ENCODE measurements at regions not wholly inside any gene's neighbourhood (a gene's known extent, or its start where the extent isn't known, plus 50 kb on each side); places are given as distances from the start of the nearest gene placed in this dataset.
"Not testable (repeated sequence)": the region's sequence is repeated elsewhere in the genome, so short reads cannot be mapped to it uniquely, and the experiment has no call there.

DNA sequence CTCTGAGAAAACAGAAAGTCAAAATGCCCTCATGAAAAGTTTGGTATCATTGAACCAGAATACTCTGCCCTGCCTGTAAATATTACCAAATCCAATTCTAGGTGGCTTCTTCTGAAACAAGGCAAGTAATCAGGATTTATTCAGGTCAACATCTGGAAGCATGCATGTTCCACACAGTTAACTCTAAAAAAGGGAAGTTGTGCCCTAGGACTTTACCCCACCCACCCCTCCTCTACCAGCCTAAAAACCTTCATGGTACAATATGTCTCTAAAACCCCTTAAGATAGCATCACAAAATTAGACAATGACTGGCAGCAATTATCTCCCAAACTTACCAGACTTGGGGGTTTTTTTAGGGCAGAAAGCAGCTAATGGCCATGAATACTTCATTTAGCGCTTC is 414.8 kb upstream of the SLC30A5 start:
- no peak for DNase-seq

- DNase-seq: no peak
These were observed 413.4 kb upstream of the SLC30A5 start for GRCh38 chr5:68680366-68680765.

GRCh38 chr5:68681929-68682328 is 411.9 kb upstream of the SLC30A5 start:
- no peak for DNase-seq

DNA sequence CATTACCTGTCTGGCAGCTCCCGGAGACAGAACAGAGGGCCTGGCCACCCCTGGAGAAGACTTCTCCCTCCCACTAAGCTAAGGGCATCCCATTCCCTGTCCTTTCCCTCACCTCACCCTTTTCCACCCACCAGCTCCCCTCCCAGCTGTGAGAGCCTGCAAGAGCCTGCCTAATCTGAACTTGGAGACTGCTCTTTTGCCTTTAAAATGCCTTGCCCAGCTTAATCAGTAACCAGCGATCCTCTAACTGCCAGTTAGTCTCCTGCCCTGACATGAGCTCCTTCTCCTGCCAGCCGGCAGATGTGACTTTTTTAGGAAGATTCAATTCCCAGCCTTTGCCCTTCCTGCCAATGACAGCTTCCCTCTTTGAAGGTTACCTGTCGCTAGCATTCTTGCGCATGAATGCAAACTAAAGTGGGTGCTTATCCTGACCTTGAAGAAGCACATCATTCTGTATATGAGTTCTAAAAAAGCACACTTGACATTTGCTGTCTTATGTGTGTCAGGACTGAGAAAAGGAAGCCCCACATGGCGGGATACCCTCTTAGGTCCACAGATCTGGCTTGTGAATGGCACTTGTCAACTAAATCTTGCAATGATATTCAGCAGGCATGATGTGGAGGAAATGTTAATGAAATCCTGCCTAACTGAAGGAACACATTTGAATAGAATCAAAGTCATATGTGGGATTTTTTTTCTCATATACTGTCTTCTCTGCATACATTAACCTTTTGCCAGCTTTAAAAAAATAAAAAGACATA is 411.2 kb upstream of the SLC30A5 start:
- DNase-seq: no peak

DNA sequence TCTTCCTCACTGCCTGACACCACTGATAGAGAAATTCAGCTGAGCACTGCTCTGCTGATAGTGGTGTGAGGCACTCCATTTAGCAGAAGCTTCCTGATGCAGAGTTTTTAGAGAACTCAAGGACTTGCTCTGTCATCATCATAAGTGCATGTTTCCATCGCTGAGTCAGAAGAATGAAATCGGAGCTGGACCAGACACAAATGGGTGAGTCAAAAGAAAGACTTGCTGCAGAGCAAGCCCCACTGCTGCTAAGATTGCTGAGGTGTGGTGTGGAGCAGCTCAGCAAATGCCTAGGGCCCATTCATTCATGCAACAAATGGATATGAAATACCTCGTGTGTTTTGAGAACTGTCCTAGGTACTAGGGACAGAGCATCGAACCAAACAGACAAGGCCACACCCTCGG is 410.2 kb upstream of the SLC30A5 start:
- no peak for DNase-seq

- DNase-seq: no peak
These were observed 408.0 kb upstream of the SLC30A5 start for GRCh38 chr5:68685863-68686262.

DNA sequence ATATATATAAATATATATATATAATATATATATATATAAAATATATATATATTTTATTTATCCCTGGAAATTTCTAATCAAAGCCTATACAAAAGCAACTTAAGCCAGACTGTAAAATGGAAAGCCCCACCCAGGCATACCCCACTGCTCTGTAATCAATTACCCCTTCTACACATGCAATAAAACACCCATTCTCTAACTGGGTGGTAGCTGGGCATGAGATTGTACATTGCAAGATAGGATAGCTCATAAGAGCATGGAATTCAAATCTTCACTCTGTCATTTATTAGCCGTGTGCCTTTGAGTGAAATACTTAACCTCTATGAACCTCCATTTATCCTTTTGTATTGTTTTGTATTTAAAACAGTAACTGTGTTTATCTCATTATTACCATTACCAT is 405.3 kb upstream of the SLC30A5 start:
- no peak for DNase-seq

- DNase-seq: no peak
These were observed 404.8 kb upstream of the SLC30A5 start for GRCh38 chr5:68689010-68689409.

DNA sequence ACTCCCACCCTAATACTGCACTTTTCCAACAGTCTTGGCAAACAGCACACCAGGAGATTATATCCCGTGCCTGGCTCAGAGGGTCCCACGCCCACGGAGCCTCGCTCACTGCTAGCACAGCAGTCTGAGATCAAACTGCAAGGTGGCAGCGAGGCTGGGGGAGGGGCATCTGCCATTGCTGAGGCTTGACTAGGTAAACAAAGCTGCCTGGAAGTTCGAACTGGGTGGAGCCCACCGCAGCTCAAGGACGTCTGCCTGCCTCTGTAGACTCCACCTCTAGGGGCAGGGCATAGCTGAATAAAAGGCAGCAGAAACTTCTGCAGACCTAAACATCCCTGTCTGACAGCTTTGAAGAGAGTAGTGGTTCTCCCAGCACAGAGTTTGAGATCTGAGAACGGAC is 401.9 kb upstream of the SLC30A5 start:
- not testable (repeated sequence) for DNase-seq

DNA sequence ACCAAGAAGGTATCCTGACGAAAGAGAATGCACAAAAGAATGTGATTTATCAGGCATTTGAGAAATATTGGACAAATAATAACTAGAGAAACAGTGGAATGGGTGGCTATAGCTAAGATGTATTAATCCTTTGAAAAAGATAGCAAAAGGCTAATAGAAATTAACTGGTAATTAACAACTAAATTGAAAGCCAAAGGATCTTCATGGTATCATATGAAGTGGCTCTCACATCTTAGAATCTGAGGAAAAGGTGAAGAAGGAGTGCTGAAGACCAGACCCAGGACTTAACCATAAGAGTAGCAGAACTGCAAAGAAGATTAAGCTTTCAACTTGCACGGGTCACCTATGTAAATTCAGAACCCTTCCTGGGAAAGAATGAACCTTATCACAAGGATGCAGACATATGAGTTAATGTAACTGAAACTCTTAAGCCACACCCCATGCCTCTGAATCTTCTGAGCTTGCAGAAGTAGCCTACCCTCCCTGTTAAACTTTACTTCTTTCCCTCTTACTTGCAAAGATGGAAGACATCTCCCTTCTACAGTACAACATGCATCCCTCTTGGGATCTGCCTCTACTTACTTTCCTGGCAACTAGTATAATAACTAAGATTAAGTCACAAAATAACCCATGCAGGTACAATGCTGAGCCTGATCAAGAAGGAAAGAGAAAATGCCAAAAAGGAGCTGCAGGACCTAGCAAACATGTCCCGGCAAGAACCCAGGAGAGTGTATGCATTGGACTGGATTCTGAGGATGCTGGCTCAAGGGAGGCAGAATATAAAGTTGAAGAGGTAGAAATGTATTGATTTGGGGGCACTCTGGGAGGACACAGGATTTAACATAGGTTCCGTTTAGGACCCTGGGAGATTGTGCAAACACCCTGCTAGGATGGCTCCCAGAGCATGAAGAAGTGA is 395.5 kb upstream of the SLC30A5 start:
- no peak for DNase-seq

- DNase-seq: no peak
These were observed 393.8 kb upstream of the SLC30A5 start for GRCh38 chr5:68699966-68700365.

GRCh38 chr5:68707575-68707974 is 386.2 kb upstream of the SLC30A5 start:
- DNase-seq: no peak

GRCh38 chr5:68708156-68708841 is 385.5 kb upstream of the SLC30A5 start:
- DNase-seq: no peak

- DNase-seq: no peak
These were observed 385.0 kb upstream of the SLC30A5 start for GRCh38 chr5:68708842-68709170.

DNA sequence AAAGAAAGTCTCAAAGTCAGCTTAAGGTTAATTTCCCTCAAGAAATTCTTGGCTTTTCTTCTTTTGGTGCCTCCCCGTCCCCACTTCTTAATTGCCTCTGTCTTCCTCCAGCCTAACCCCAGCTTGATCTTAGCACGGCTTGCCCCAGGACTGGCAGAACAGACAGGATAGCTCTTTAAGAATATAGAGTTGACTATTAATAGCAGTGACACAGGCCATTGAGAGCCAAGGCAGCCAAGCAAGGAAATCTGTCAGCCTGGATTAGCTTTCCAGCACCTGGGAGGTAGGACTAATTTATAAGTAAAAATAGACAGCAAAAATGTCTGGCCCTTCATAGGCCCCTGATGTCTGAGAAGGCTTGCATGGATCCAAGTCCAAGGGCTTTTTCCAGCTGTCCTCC is 384.6 kb upstream of the SLC30A5 start:
- DNase-seq: no peak

GRCh38 chr5:68710514-68710913 is 383.3 kb upstream of the SLC30A5 start:
- DNase-seq: no peak

- peak in 1 of 2 experiments; percentile 26 for DNase-seq
These were observed 382.3 kb upstream of the SLC30A5 start for GRCh38 chr5:68711293-68712200.

DNA sequence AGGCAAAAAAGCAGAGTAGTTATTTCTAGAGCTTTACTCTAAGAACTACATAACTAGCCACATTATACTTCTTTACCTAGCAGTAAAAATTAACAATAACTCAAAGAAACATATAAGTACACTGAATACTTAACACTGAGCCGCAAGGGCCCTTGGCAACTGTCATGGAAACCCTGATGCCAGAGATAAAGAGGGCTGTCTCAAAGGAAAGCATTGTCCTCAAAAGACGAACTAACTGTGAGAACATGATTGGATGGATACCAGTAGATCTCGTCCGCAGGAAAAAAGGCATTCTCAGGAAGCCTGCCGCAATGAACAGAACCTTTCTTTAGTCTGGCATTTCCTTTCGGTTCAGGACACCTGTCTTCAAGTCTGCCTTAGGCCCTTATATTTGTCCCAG is 379.0 kb upstream of the SLC30A5 start:
- no peak for DNase-seq

DNA sequence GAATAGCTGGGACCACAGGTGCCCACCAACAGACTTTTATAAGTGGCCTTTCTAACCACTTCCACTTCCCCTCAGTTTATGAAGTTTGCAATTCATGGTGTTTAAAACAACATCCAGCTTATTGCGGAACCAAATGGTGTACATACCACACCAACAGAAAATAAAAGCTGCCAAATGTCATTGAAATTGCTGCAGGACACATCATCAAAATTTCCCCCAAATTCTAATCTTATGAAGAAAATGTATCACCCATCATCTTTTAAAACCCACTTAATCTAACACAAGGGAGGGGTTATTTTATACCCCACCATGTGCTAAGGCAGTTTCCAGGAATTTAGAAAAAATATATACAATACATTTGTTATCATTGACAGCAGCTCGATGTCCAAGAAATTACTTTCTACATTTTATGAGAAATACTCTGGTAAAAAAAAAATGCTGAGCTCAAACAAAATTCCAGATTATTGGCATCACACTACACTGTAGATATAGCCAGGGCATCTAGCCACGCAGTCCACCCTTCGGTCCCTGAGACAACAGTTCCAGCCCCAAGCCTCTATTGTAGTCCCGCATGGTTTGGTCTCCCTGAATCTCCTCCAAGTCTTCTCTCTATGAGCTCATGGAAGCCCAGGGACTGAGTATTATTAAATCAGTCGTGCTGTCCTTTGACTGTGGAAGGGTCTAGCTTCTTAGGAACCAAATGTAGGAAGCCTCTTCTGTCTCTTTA is 372.8 kb upstream of the SLC30A5 start:
- no peak for DNase-seq

DNA sequence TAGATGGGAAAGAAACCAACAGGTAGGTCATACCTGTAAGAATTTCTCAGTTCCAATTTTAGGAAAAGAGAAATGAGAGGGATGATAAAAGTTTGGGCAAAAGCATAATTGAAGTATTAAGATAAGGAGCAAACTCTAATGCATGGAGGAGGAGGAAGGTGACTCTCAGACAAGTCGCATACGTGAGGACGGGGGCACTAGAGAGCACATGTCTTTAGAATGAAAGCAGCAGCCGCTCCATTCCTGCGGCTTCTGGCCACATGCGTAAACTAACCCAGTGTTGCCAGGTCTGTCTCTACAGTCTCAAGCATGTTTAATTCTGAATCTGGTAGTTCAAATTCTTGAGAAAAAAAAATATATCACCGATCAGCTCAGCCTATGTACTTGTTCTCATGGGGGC is 371.5 kb upstream of the SLC30A5 start:
- DNase-seq: no peak

GRCh38 chr5:68725905-68726683 is 367.7 kb upstream of the SLC30A5 start:
- DNase-seq: no peak
